HepG2 (cell line): ENCODE measurements at regions not wholly inside any gene's neighbourhood (a gene's known extent, or its start where the extent isn't known, plus 50 kb on each side); places are given as distances from the start of the nearest gene placed in this dataset.
A peak's percentile ranks its signal among the peaks of the same experiment; 100 is the strongest.

Experiments used
- ATAC-seq: fragments of 200-7000 bp; cut with Tn5 transposase; 3 replicates; pipeline ENCODE4 v1.9.1; 2020; ENCODE audit warnings: mild to moderate bottlenecking, moderate library complexity
- BruUV-seq: library from RNA; stranded (reverse); fragments of 400-500 nt; replicated peaks from 2 replicates; lab custom pipeline; 2021; lab: Mats Ljungman, UMichigan
- CTCF ChIA-PET: fragments of 300-600 bp; formaldehyde crosslinking; extraction: SDS; loops from one replicate; lab custom pipeline; 2021; ENCODE audit warnings: low total read pairs, inconsistent platforms, low intra/inter-chr PET ratio; lab: Yijun Ruan, JAX
- POLR2A ChIA-PET: fragments of 350-600 bp; sonication (Branson Sonifier 250); formaldehyde crosslinking; loops from one replicate; lab custom pipeline; 2020; ENCODE audit warnings: antibody characterized with exemption, inconsistent platforms; lab: Yijun Ruan, JAX
- DNase-seq: peaks from one replicate; pipeline ENCODE4 v3.0.0-alpha.2; 2015; ENCODE audit warnings: low spot score
- FAIRE-seq: peaks from 3 replicates; lab custom pipeline; 2011; peaks lifted over from hg19 to GRCh38; lab: Jason Lieb, UNC
- H2AFZ ChIP-seq: one replicate; pipeline ENCODE4 v1.6.1; 2011; ENCODE audit warnings: low read length, inconsistent platforms
- H3K27ac ChIP-seq: fragments of 300-600 bp; 3 replicates; pipeline ENCODE4 v1.8.0; 2011; ENCODE audit warnings: mixed run types, mild to moderate bottlenecking, mixed read lengths, low read length, inconsistent platforms; ENCODE audit not compliant: insufficient read depth; ENCODE audit errors: extremely low read length
- H3K27me3 ChIP-seq, 2 experiments: fragments of 200-600 bp in 1 of 2; 2 replicates in 1 of 2; 3 replicates in 1 of 2; pipeline versions ENCODE4 v1.6.0 to v1.8.0; 2011; ENCODE audit warnings: low read length in 2 of 2, mild to moderate bottlenecking in 2 of 2, moderate library complexity in 2 of 2, inconsistent platforms in 1 of 2; ENCODE audit not compliant: insufficient read depth in 2 of 2, control insufficient read depth in 1 of 2
- H3K36me3 ChIP-seq, 2 experiments: fragments of 200-600 bp in 1 of 2; replicated peaks in 1 of 2; 2 replicates in 1 of 2; 3 replicates in 1 of 2; pipeline versions ENCODE4 v1.5.1 to v1.8.0; 2011; ENCODE audit warnings: low read length in 2 of 2, inconsistent platforms in 1 of 2; ENCODE audit not compliant: insufficient read depth in 2 of 2, control insufficient read depth in 1 of 2
- H3K4me1 ChIP-seq: 2 replicates; pipeline ENCODE4 v1.5.1; 2012; ENCODE audit warnings: low read length, inconsistent platforms; ENCODE audit not compliant: insufficient read depth
- H3K4me2 ChIP-seq: 2 replicates; pipeline ENCODE4 v1.6.0; 2011; ENCODE audit warnings: low read depth, low read length, inconsistent platforms
- H3K4me3 ChIP-seq, 3 experiments: fragments of 200-600 bp in 1 of 3; sonication (generic), shearing (Covaris generic) in 1 of 3; replicated peaks in 1 of 3; 2 replicates each; pipeline ENCODE4 v1.5.1; 2011 to 2016; ENCODE audit warnings: low read length in 3 of 3, inconsistent platforms in 2 of 3, low read depth in 2 of 3, mild to moderate bottlenecking in 2 of 3, control low read depth in 1 of 3, mixed read lengths in 1 of 3; ENCODE audit not compliant: insufficient read depth in 1 of 3
- H3K79me2 ChIP-seq: one replicate; pipeline ENCODE4 v1.6.1; 2011; ENCODE audit warnings: low read length, inconsistent platforms; ENCODE audit not compliant: insufficient read depth
- H3K9ac ChIP-seq: 2 replicates; pipeline ENCODE4 v1.6.0; 2011; ENCODE audit warnings: mild to moderate bottlenecking, low read depth, low read length, inconsistent platforms; ENCODE audit not compliant: insufficient read depth
- H3K9me3 ChIP-seq: 2 replicates; pipeline ENCODE4 v1.5.1; 2012; ENCODE audit warnings: mild to moderate bottlenecking, low read length
- H4K20me1 ChIP-seq: 2 replicates; pipeline ENCODE4 v1.6.0; 2011; ENCODE audit warnings: inconsistent platforms, mild to moderate bottlenecking, low read length, moderate library complexity; ENCODE audit not compliant: insufficient read depth
- ELF4 ChIP-seq: sonication (generic); formaldehyde crosslinking; IDR thresholded peaks from 2 replicates; pipeline ENCODE4 v1.5.0; 2020; ENCODE audit warnings: missing genetic modification reagents, mild to moderate bottlenecking, moderate library complexity, borderline replicate concordance
- ETV5 ChIP-seq: IDR thresholded peaks from 2 replicates; pipeline ENCODE4 v1.6.1; 2018; ENCODE audit warnings: missing biosample characterization, missing genetic modification reagents, inconsistent platforms, borderline replicate concordance
- GTF2F1 ChIP-seq: fragments of 150-350 bp; IDR thresholded peaks from 2 replicates; pipeline ENCODE4 v1.6.1; 2014; ENCODE audit warnings: low read length
- HNRNPUL1 ChIP-seq: fragments of 200-400 bp; formaldehyde crosslinking; IDR thresholded peaks from 2 replicates; pipeline ENCODE4 v1.6.1; 2017; ENCODE audit warnings: low read depth, mild to moderate bottlenecking, low read length, moderate library complexity
- KLF11 ChIP-seq: IDR thresholded peaks from 2 replicates; pipeline ENCODE4 v1.6.1; 2016; ENCODE audit warnings: missing compliant biosample characterization
- KLF15 ChIP-seq: sonication (generic); formaldehyde crosslinking; IDR thresholded peaks from 2 replicates; pipeline ENCODE4 v1.8.1; 2023; ENCODE audit warnings: borderline replicate concordance, mild to moderate bottlenecking, inconsistent platforms, missing genetic modification reagents, mixed read lengths
- MAFF ChIP-seq: IDR thresholded peaks from 2 replicates; pipeline ENCODE4 v1.6.1; 2011; ENCODE audit warnings: low read depth, low read length, improper control_type of control experiment
- MAFK ChIP-seq, 2 experiments: IDR thresholded peaks in 1 of 2; conservative IDR thresholded peaks in 1 of 2; 2 replicates each; pipeline ENCODE4 v1.6.1; 2011; ENCODE audit warnings: improper control_type of control experiment in 2 of 2, low read length in 2 of 2
- PHF8 ChIP-seq: sonication (generic); formaldehyde crosslinking; IDR thresholded peaks from 2 replicates; pipeline ENCODE4 v1.5.0; 2020; ENCODE audit warnings: missing genetic modification reagents
- PREB ChIP-seq: sonication (generic); formaldehyde crosslinking; IDR thresholded peaks from 2 replicates; pipeline ENCODE4 v1.4.0; 2020; ENCODE audit warnings: missing genetic modification reagents
- RARG ChIP-seq: sonication (generic); formaldehyde crosslinking; IDR thresholded peaks from 2 replicates; pipeline ENCODE4 v1.4.0; 2020; ENCODE audit warnings: low read depth, mild to moderate bottlenecking, missing genetic modification reagents
- TEAD2 ChIP-seq: sonication (generic); formaldehyde crosslinking; IDR thresholded peaks from 2 replicates; pipeline ENCODE4 v1.9.0; 2021; ENCODE audit warnings: missing genetic modification reagents
- ZNF264 ChIP-seq: sonication (generic); formaldehyde crosslinking; IDR thresholded peaks from 2 replicates; pipeline ENCODE4 v1.4.0; 2020; ENCODE audit warnings: missing genetic modification reagents
- ZNF503 ChIP-seq: sonication (generic); formaldehyde crosslinking; IDR thresholded peaks from 2 replicates; pipeline ENCODE4 v1.4.0; 2020; ENCODE audit warnings: missing genetic modification reagents
- ZNF513 ChIP-seq: sonication (generic); formaldehyde crosslinking; conservative IDR thresholded peaks from 2 replicates; pipeline ENCODE4 v1.5.0; 2020; ENCODE audit warnings: missing genetic modification reagents
- ZNF75D ChIP-seq: sonication (generic); formaldehyde crosslinking; IDR thresholded peaks from 2 replicates; pipeline ENCODE4 v1.8.1; 2023; ENCODE audit warnings: missing genetic modification reagents, mild to moderate bottlenecking, borderline replicate concordance
- WGBS: methylation state at CpG from one replicate; pipeline ENCODE4 v1.1.6; 2017; ENCODE audit warnings: low lambda C conversion rate; 5-methylcytosine and 5-hydroxymethylcytosine counted together
- in situ Hi-C: cut with HindIII; loops from 2 replicates; pipeline ENCODE4 v1.10.0; 2017; ENCODE audit warnings: low pct_unique_long_range_greater_than_20kb; ENCODE audit not compliant: extremely low pct_ligation_motif_present
- intact Hi-C: fragments of 100-400 bp; cut with micrococcal nuclease; formaldehyde crosslinking; loops from one replicate; pipeline ENCODE4 v1.10.0; 2022; ENCODE audit not compliant: unreplicated experiment

- WGBS, result 57% methylated on average over 11 of the region's 11 CpGs
- CTCF ChIA-PET, result no interaction called here
- BruUV-seq, result no TSS peak
- FAIRE-seq, result no peak
- no peak overlapping the region for H3K27ac ChIP-seq
- H2AFZ ChIP-seq, result no peak overlapping the region
- H3K36me3 ChIP-seq, result no peaks in the 10 kb centered on the region
- TF ChIP-seq MAFK (conservative IDR thresholded peaks at IDR 0.05 in 1 of 2, IDR thresholded peaks at IDR 0.05 in 1 of 2; ENCODE audit: low read length in 2 of 2) (peak; percentile 58 to 80), ETV5 (no peak), RARG (CRISPR knock-in tag) (no peak), KLF11 (CRISPR knock-in tag) (no peak), PHF8 (CRISPR knock-in tag) (no peak), ZNF513 (CRISPR knock-in tag) (no peak), ZNF503 (no peak), ELF4 (no peak), GTF2F1 (no peak), PREB (CRISPR knock-in tag) (no peak), ZNF264 (no peak), TEAD2 (no peak), ZNF75D (CRISPR knock-in tag) (no peak), HNRNPUL1 (no peak), KLF15 (CRISPR knock-in tag) (no peak), MAFF (peak; percentile 57)
- TF ChIP-seq, all 625 proteins: peak for 2
- no peaks in the 10 kb centered on the region; a peak in 1 of 5 replicates for H3K27me3 ChIP-seq
- in situ Hi-C loops, result no loop called here
- intact Hi-C loops, result no loop called here
- H3K9ac ChIP-seq, result no peak overlapping the region
- H4K20me1 ChIP-seq, result no peaks in the 10 kb centered on the region
- H3K79me2 ChIP-seq, result no peaks in the 10 kb centered on the region
- POLR2A ChIA-PET, result no interaction called here
- peaks cover 35% of the 10 kb centered on the region for H3K4me1 ChIP-seq
- DNase-seq, result no peak
- H3K4me3 ChIP-seq, result no peak overlapping the region
- no peak for ATAC-seq
- no peaks in the 10 kb centered on the region for H3K9me3 ChIP-seq
- no peak overlapping the region for H3K4me2 ChIP-seq
Observed at GRCh38 chr6:134675110-134676054, 274.5 kb downstream of the ALDH8A1 start.
